Trophoblast cell (in vitro differentiated cells and primary cell): ENCODE measurements at regions not wholly inside any gene's neighbourhood (a gene's known extent, or its start where the extent isn't known, plus 50 kb on each side); places are given as distances from the start of the nearest gene placed in this dataset.

ENCODE experiments used
- DNase-seq, 2 donors: peaks; one replicate each; pipeline ENCODE4 v3.0.0-alpha.2; 2016
- H2AFZ ChIP-seq: 2 replicates; pipeline ENCODE4 v1.6.1; 2013; ENCODE audit warnings: low read length, moderate library complexity, mild to moderate bottlenecking; ENCODE audit not compliant: insufficient read depth, poor library complexity
- H2AK5ac ChIP-seq: 2 replicates; pipeline ENCODE4 v1.6.1; 2013; ENCODE audit warnings: mild to moderate bottlenecking, low read length
- H2BK120ac ChIP-seq: 2 replicates; pipeline ENCODE4 v1.6.1; 2013; ENCODE audit warnings: low read length, mild to moderate bottlenecking, moderate library complexity; ENCODE audit not compliant: insufficient read depth, poor library complexity
- H2BK12ac ChIP-seq: 2 replicates; pipeline ENCODE4 v1.6.1; 2013; ENCODE audit warnings: mild to moderate bottlenecking, low read length, moderate library complexity
- H2BK5ac ChIP-seq: 2 replicates; pipeline ENCODE4 v1.6.1; 2013; ENCODE audit warnings: low read length, low read depth, moderate library complexity, mild to moderate bottlenecking; ENCODE audit not compliant: poor library complexity
- H3K14ac ChIP-seq: 2 replicates; pipeline ENCODE4 v1.6.1; 2013; ENCODE audit warnings: mild to moderate bottlenecking, low read length
- H3K18ac ChIP-seq: 2 replicates; pipeline ENCODE4 v1.6.1; 2013; ENCODE audit warnings: mild to moderate bottlenecking, low read length
- H3K23ac ChIP-seq: 2 replicates; pipeline ENCODE4 v1.6.1; 2013; ENCODE audit warnings: low read length
- H3K27ac ChIP-seq: 2 replicates; pipeline ENCODE4 v1.5.1; 2013; ENCODE audit warnings: low read depth, mild to moderate bottlenecking, inconsistent platforms, low read length, moderate library complexity
- H3K27me3 ChIP-seq: 2 replicates; pipeline ENCODE4 v1.6.1; 2013; ENCODE audit warnings: inconsistent platforms, mild to moderate bottlenecking, low read length, moderate library complexity; ENCODE audit not compliant: insufficient read depth
- H3K36me3 ChIP-seq, 2 experiments: 1 replicate in 1 of 2; 2 replicates in 1 of 2; pipeline ENCODE4 v1.6.1; 2013; ENCODE audit warnings: low read length in 2 of 2, mild to moderate bottlenecking in 2 of 2, moderate library complexity in 1 of 2; ENCODE audit not compliant: insufficient read depth in 2 of 2, control insufficient read depth in 1 of 2
- H3K4ac ChIP-seq: 2 replicates; pipeline ENCODE4 v1.6.1; 2013; ENCODE audit warnings: low read depth, mild to moderate bottlenecking, low read length, moderate library complexity
- H3K4me1 ChIP-seq, 2 experiments: 1 replicate in 1 of 2; 2 replicates in 1 of 2; pipeline ENCODE4 v1.6.1; 2013; ENCODE audit warnings: low read length in 2 of 2, mild to moderate bottlenecking in 2 of 2, moderate library complexity in 1 of 2; ENCODE audit not compliant: insufficient read depth in 2 of 2, control insufficient read depth in 1 of 2
- H3K4me2 ChIP-seq: 2 replicates; pipeline ENCODE4 v1.6.1; 2013; ENCODE audit warnings: inconsistent platforms, mild to moderate bottlenecking, low read length, moderate library complexity
- H3K4me3 ChIP-seq: 2 replicates; pipeline ENCODE4 v1.5.1; 2013; ENCODE audit warnings: mild to moderate bottlenecking, low read depth, low read length, inconsistent platforms
- H3K79me1 ChIP-seq: one replicate; pipeline ENCODE4 v1.6.1; 2013; ENCODE audit warnings: low read length
- H3K79me2 ChIP-seq: 2 replicates; pipeline ENCODE4 v1.6.1; 2013; ENCODE audit warnings: low read length, mild to moderate bottlenecking; ENCODE audit not compliant: control insufficient read depth, insufficient read depth, poor library complexity
- H3K9ac ChIP-seq: 2 replicates; pipeline ENCODE4 v1.6.1; 2013; ENCODE audit warnings: mild to moderate bottlenecking, low read length
- H3K9me3 ChIP-seq: 2 replicates; pipeline ENCODE4 v1.6.1; 2013; ENCODE audit warnings: low read depth, mild to moderate bottlenecking, control low read depth, inconsistent platforms, low read length; ENCODE audit not compliant: insufficient read depth
- H4K12ac ChIP-seq: 2 replicates; pipeline ENCODE4 v1.6.1; 2013; ENCODE audit warnings: low read depth, mild to moderate bottlenecking, low read length, moderate library complexity
- H4K8ac ChIP-seq: 2 replicates; pipeline ENCODE4 v1.6.1; 2013; ENCODE audit warnings: low read depth, mild to moderate bottlenecking, low read length, moderate library complexity
- H4K91ac ChIP-seq: one replicate; pipeline ENCODE4 v1.6.1; 2013; ENCODE audit warnings: low read depth, mild to moderate bottlenecking, low read length, moderate library complexity
- WGBS: extraction: QIAGEN DNeasy Blood & Tissue Kit; methylation state at CpG from one replicate; pipeline ENCODE4 v1.1.7; 2013; ENCODE audit warnings: missing lambda C conversion rate; ENCODE audit not compliant: insufficient read length, insufficient coverage; ENCODE audit errors: extremely low coverage; 5-methylcytosine and 5-hydroxymethylcytosine counted together

DNA sequence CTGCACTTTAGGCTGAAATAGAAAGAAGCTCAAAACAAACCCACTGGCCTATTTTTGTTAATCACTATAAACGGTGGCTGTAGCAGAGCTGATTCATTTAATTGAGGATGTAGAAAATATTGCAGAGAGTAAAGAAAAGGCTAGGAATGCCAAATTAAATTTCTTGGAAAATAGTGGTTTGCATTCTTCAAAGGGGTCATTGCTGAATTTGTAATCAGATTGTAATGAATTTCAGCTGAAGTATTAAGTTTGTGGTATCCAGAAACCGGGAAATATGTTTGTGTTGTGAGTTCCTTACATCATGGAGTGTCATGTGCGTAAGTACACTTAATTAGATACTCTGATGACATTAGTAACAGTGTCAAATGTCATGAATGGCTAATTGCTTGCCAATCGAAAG lies 203.0 kb downstream of the SAMD5 start:
- H3K4me2 ChIP-seq = no peak overlapping the region
- H3K79me1 ChIP-seq = no peaks in the 10 kb centered on the region
- H2BK5ac ChIP-seq = no peak overlapping the region
- no peak overlapping the region for H4K12ac ChIP-seq
- H3K4me3 ChIP-seq = no peak overlapping the region
- no peak overlapping the region for H3K9ac ChIP-seq
- H3K4me1 ChIP-seq = no peaks in the 10 kb centered on the region
- H3K79me2 ChIP-seq = no peaks in the 10 kb centered on the region
- H3K18ac ChIP-seq = no peak overlapping the region
- no peak overlapping the region for H2AFZ ChIP-seq
- H4K8ac ChIP-seq = no peak overlapping the region
- no peak overlapping the region for H4K91ac ChIP-seq
- H3K27ac ChIP-seq = no peak overlapping the region
- no peak overlapping the region for H2BK120ac ChIP-seq
- no peak for DNase-seq
- H3K27me3 ChIP-seq = no peaks in the 10 kb centered on the region
- no CpG with 5 or more reads among the region's 4 CpGs for WGBS
- no peaks in the 10 kb centered on the region for H3K9me3 ChIP-seq
- no peak overlapping the region for H3K23ac ChIP-seq
- no peaks in the 10 kb centered on the region for H3K36me3 ChIP-seq
- H2AK5ac ChIP-seq = no peak overlapping the region
- no peak overlapping the region for H3K14ac ChIP-seq
- H3K4ac ChIP-seq = no peak overlapping the region
- no peak overlapping the region for H2BK12ac ChIP-seq

DNA sequence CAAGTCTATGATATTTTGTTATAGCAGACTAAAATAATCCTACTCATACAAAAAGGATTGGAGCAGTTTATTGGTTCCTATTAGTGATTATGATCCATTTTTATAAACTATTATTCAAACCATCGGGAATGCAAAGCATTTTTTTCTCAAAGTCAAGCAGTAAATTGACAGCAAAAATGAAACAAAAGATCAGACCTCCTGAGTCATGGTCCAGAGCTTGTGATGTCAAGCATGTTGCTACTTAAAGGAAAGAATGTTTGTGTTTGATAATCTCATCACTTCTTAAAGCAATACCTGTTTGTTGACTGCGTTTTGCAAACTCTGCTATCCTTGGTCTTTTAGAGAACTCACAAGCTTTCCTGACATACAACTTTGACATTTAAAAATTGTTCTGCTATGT lies 204.4 kb downstream of the SAMD5 start:
- no peaks in the 10 kb centered on the region for H3K4me1 ChIP-seq
- H3K18ac ChIP-seq = no peak overlapping the region
- no peak overlapping the region for H2AFZ ChIP-seq
- no peak overlapping the region for H3K14ac ChIP-seq
- H3K4ac ChIP-seq = no peak overlapping the region
- no peak overlapping the region for H3K23ac ChIP-seq
- no peak overlapping the region for H2AK5ac ChIP-seq
- no CpG with 5 or more reads among the region's 2 CpGs for WGBS
- H4K12ac ChIP-seq = no peak overlapping the region
- H3K4me2 ChIP-seq = no peak overlapping the region
- no peaks in the 10 kb centered on the region for H3K79me1 ChIP-seq
- H3K36me3 ChIP-seq = no peaks in the 10 kb centered on the region
- no peak overlapping the region for H2BK120ac ChIP-seq
- H3K27me3 ChIP-seq = no peaks in the 10 kb centered on the region
- H3K4me3 ChIP-seq = no peak overlapping the region
- no peak overlapping the region for H3K27ac ChIP-seq
- H3K9ac ChIP-seq = no peak overlapping the region
- H2BK5ac ChIP-seq = no peak overlapping the region
- H4K91ac ChIP-seq = no peak overlapping the region
- no peak overlapping the region for H4K8ac ChIP-seq
- H3K9me3 ChIP-seq = no peaks in the 10 kb centered on the region
- peak in 1 of 2 donors; percentile 39 for DNase-seq
- H3K79me2 ChIP-seq = no peaks in the 10 kb centered on the region
- no peak overlapping the region for H2BK12ac ChIP-seq

DNA sequence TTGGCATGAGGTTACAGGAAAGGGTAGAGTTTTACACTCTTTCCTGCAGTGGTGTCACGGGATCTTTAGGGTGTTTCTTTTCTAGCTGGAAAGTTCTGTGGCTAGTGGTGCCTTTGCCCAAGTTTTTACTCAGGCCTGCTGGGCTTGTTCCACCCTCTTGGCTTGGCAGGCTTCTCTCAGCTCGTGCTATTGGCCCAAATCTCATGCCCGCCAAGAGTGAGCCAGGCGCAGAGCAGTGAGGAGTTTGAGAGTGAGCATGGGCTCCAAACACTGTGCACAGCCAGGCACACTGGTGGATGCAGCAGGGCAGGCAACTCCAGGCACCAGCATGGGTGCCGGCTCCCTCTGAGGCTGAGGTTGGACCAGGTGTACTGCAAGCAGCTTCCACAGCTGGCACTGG lies 206.5 kb downstream of the SAMD5 start:
- no peaks in the 10 kb centered on the region for H3K9me3 ChIP-seq
- no peak for DNase-seq
- H3K4me2 ChIP-seq = no peak overlapping the region
- H2AFZ ChIP-seq = no peak overlapping the region
- no peaks in the 10 kb centered on the region for H3K4me1 ChIP-seq
- H3K9ac ChIP-seq = no peak overlapping the region
- H4K8ac ChIP-seq = no peak overlapping the region
- no peaks in the 10 kb centered on the region for H3K79me2 ChIP-seq
- H4K91ac ChIP-seq = no peak overlapping the region
- no peak overlapping the region for H2BK5ac ChIP-seq
- H3K36me3 ChIP-seq = no peaks in the 10 kb centered on the region
- H3K4me3 ChIP-seq = no peak overlapping the region
- no peak overlapping the region for H2BK120ac ChIP-seq
- H2AK5ac ChIP-seq = no peak overlapping the region
- H3K27ac ChIP-seq = no peak overlapping the region
- H4K12ac ChIP-seq = no peak overlapping the region
- H3K27me3 ChIP-seq = no peaks in the 10 kb centered on the region
- no peak overlapping the region for H3K14ac ChIP-seq
- H3K23ac ChIP-seq = no peak overlapping the region
- H3K79me1 ChIP-seq = no peaks in the 10 kb centered on the region
- no CpG with 5 or more reads among the region's 5 CpGs for WGBS
- H3K4ac ChIP-seq = no peak overlapping the region
- no peak overlapping the region for H2BK12ac ChIP-seq
- H3K18ac ChIP-seq = no peak overlapping the region

DNA sequence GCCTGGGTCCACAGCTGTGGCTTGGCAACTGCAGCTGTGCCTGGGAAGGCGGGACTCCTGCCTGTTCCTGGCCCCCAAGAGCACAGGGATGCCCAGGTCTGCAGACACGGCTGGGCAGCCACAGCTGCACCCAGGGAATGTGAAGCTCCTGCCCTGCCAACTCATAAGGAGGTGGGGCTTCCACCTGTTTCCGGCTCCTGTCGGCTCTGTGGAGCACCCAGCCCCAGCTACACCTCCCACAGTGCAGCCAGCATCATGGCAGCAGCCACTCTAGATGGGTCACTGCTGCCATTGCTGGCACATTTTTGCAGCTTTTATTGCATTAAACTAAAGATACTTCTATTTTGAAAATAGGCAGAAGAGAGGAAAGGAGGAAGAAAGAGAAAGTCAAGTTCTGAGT lies 207.9 kb downstream of the SAMD5 start:
- no peak overlapping the region for H3K23ac ChIP-seq
- no peaks in the 10 kb centered on the region for H3K79me1 ChIP-seq
- no peaks in the 10 kb centered on the region for H3K36me3 ChIP-seq
- no CpG with 5 or more reads among the region's 4 CpGs for WGBS
- H2BK12ac ChIP-seq = no peak overlapping the region
- no peaks in the 10 kb centered on the region for H3K4me1 ChIP-seq
- H2BK120ac ChIP-seq = no peak overlapping the region
- H4K8ac ChIP-seq = no peak overlapping the region
- H3K18ac ChIP-seq = no peak overlapping the region
- no peaks in the 10 kb centered on the region for H3K27me3 ChIP-seq
- no peak for DNase-seq
- no peaks in the 10 kb centered on the region for H3K79me2 ChIP-seq
- no peak overlapping the region for H4K91ac ChIP-seq
- H3K4ac ChIP-seq = no peak overlapping the region
- H3K4me2 ChIP-seq = no peak overlapping the region
- no peak overlapping the region for H3K14ac ChIP-seq
- H3K27ac ChIP-seq = no peak overlapping the region
- H2AFZ ChIP-seq = no peak overlapping the region
- no peak overlapping the region for H2BK5ac ChIP-seq
- no peak overlapping the region for H2AK5ac ChIP-seq
- H4K12ac ChIP-seq = no peak overlapping the region
- no peak overlapping the region for H3K9ac ChIP-seq
- no peaks in the 10 kb centered on the region for H3K9me3 ChIP-seq
- no peak overlapping the region for H3K4me3 ChIP-seq
